ENCODE measurements at regions not wholly inside any gene's neighbourhood (a gene's known extent, or its start where the extent isn't known, plus 50 kb on each side); places are given as distances from the start of the nearest gene placed in this dataset.
A peak's percentile ranks its signal among the peaks of the same experiment; 100 is the strongest.
"Not testable (repeated sequence)": the region's sequence is repeated elsewhere in the genome, so short reads cannot be mapped to it uniquely, and the experiment has no call there.

GRCh38 chr12:74021937-74022336 is 515.7 kb upstream of the ATXN7L3B start:
- no peak for DNase-seq

- no peak for DNase-seq
Observed at GRCh38 chr12:74031045-74031444, 506.6 kb upstream of the ATXN7L3B start.

- no peak for DNase-seq
Observed at GRCh38 chr12:74033531-74033930, 504.1 kb upstream of the ATXN7L3B start.

- not testable (repeated sequence) for DNase-seq
Observed at GRCh38 chr12:74039138-74039537, 498.5 kb upstream of the ATXN7L3B start.

GRCh38 chr12:74043343-74043742 is 494.3 kb upstream of the ATXN7L3B start:
- no peak for DNase-seq

- DNase-seq = no peak
Observed at GRCh38 chr12:74049348-74049747, 488.3 kb upstream of the ATXN7L3B start.

- no peak for DNase-seq
Observed at GRCh38 chr12:74051848-74052247, 485.8 kb upstream of the ATXN7L3B start.

- no peak for DNase-seq
Observed at GRCh38 chr12:74066476-74066875, 471.2 kb upstream of the ATXN7L3B start.

- DNase-seq = no peak
Observed at GRCh38 chr12:74071182-74071581, 466.5 kb upstream of the ATXN7L3B start.

GRCh38 chr12:74076918-74077317 is 460.7 kb upstream of the ATXN7L3B start:
- DNase-seq = no peak

- no peak for DNase-seq
Observed at GRCh38 chr12:74105434-74105833, 432.2 kb upstream of the ATXN7L3B start.

- DNase-seq = no peak
Observed at GRCh38 chr12:74108729-74109128, 428.9 kb upstream of the ATXN7L3B start.

GRCh38 chr12:74111688-74112360 is 425.8 kb upstream of the ATXN7L3B start:
- DNase-seq = peak; percentile 7

GRCh38 chr12:74119811-74120362 is 417.7 kb upstream of the ATXN7L3B start:
- no peak for DNase-seq

GRCh38 chr12:74120644-74121043 is 417.0 kb upstream of the ATXN7L3B start:
- no peak for DNase-seq

GRCh38 chr12:74129702-74130101 is 407.9 kb upstream of the ATXN7L3B start:
- no peak for DNase-seq

- no peak for DNase-seq
Observed at GRCh38 chr12:74144396-74144795, 393.2 kb upstream of the ATXN7L3B start.

GRCh38 chr12:74145328-74145727 is 392.3 kb upstream of the ATXN7L3B start:
- DNase-seq = no peak

GRCh38 chr12:74148849-74149248 is 388.8 kb upstream of the ATXN7L3B start:
- no peak for DNase-seq

- DNase-seq = no peak
Observed at GRCh38 chr12:74152370-74152769, 385.3 kb upstream of the ATXN7L3B start.

GRCh38 chr12:74166096-74166495 is 371.5 kb upstream of the ATXN7L3B start:
- DNase-seq = no peak

- no peak for DNase-seq
Observed at GRCh38 chr12:74169607-74170006, 368.0 kb upstream of the ATXN7L3B start.

- DNase-seq = no peak
Observed at GRCh38 chr12:74170645-74171477, 366.8 kb upstream of the ATXN7L3B start.

- DNase-seq = no peak
Observed at GRCh38 chr12:74171478-74171909, 366.1 kb upstream of the ATXN7L3B start.
